Fibroblast of peridontal ligament (primary cell): ENCODE measurements at regions not wholly inside any gene's neighbourhood (a gene's known extent, or its start where the extent isn't known, plus 50 kb on each side); places are given as distances from the start of the nearest gene placed in this dataset.

Experiments used
- DNase-seq: peaks from one replicate; pipeline ENCODE4 v3.0.0-alpha.2; 2010; ENCODE audit errors: extremely low read depth

GRCh38 chr19:27793128-27793643 is 1419.8 kb downstream of the UQCRFS1 start:
- peak; percentile 54 for DNase-seq

- no peak for DNase-seq
These were observed 1420.3 kb downstream of the UQCRFS1 start for GRCh38 chr19:27792576-27793127.

GRCh38 chr19:27780367-27781075 is 1432.4 kb downstream of the UQCRFS1 start:
- DNase-seq = no peak

- DNase-seq = no peak
These were observed 1433.0 kb downstream of the UQCRFS1 start for GRCh38 chr19:27779954-27780353.

- no peak for DNase-seq
These were observed 1435.2 kb downstream of the UQCRFS1 start for GRCh38 chr19:27777726-27778125.

GRCh38 chr19:27777242-27777641 is 1435.7 kb downstream of the UQCRFS1 start:
- no peak for DNase-seq

GRCh38 chr19:27776524-27776923 is 1436.4 kb downstream of the UQCRFS1 start:
- no peak for DNase-seq

- DNase-seq = peak; percentile 20
These were observed 1436.9 kb downstream of the UQCRFS1 start for GRCh38 chr19:27776020-27776419.

- DNase-seq = no peak
These were observed 1437.6 kb downstream of the UQCRFS1 start for GRCh38 chr19:27775395-27775794.

GRCh38 chr19:27774827-27775226 is 1438.1 kb downstream of the UQCRFS1 start:
- no peak for DNase-seq

- DNase-seq = no peak
These were observed 1438.6 kb downstream of the UQCRFS1 start for GRCh38 chr19:27774337-27774736.

GRCh38 chr19:27773318-27774094 is 1439.4 kb downstream of the UQCRFS1 start:
- DNase-seq = no peak

- DNase-seq = no peak
These were observed 1440.9 kb downstream of the UQCRFS1 start for GRCh38 chr19:27772059-27772458.

GRCh38 chr19:27770095-27770494 is 1442.9 kb downstream of the UQCRFS1 start:
- no peak for DNase-seq

- no peak for DNase-seq
These were observed 1445.7 kb downstream of the UQCRFS1 start for GRCh38 chr19:27767234-27767633.

- DNase-seq = no peak
These were observed 1446.8 kb downstream of the UQCRFS1 start for GRCh38 chr19:27765912-27766725.

- no peak for DNase-seq
These were observed 1447.6 kb downstream of the UQCRFS1 start for GRCh38 chr19:27765397-27765796.

GRCh38 chr19:27764186-27764804 is 1448.7 kb downstream of the UQCRFS1 start:
- DNase-seq = no peak

- DNase-seq = no peak
These were observed 1450.0 kb downstream of the UQCRFS1 start for GRCh38 chr19:27762933-27763332.

- DNase-seq = no peak
These were observed 1453.1 kb downstream of the UQCRFS1 start for GRCh38 chr19:27759896-27760295.
